Embryonic facial prominence (tissue), 1 donor: ENCODE measurements at regions not wholly inside any gene's neighbourhood (a gene's known extent, or its start where the extent isn't known, plus 50 kb on each side); places are given as distances from the start of the nearest gene placed in this dataset.

Experiments used
- DNase-seq: peaks from one replicate; pipeline ENCODE4 v3.0.0-alpha.2; 2016; ENCODE audit errors: extremely low spot score

DNA sequence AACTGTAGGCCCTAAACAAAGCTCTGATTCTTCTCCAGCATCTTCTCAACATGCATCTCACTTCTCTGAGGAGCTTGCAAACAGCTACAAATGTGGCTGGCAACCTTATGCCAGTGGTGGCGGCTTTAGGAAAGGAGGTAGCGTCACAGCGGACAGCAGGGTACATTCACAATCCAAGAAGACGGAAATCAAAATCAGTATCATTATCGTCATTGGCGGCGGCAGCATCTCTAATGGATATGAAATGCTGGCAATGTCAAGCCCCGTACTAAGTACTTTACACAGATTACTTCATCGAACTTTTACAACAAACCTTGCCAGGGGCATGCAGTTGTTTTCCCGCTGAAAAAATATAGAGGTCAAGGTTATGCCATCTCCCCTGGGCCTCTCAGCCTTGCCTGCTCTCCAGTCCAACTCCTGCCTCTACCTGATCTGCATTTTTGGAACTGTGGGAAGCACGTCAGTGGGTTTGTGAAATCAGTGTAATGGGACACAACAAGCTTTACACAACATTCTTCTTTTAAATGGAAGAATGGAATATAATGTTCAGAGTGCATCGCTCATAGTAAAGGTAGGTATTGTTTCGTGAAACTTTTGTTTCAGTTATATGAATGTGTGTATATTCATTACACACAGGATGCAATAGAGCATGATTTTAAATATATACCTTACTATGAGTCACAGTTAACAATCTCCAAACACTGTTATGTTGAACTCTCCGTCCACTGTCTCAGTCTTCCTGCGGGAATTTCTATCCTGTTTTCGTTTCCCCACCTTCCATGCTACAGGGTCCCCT lies 152.9 kb downstream of the TTC32 start:
- DNase-seq = no peak

- DNase-seq = no peak
Observed at GRCh38 chr2:19748073-19748375, 153.8 kb downstream of the TTC32 start.

DNA sequence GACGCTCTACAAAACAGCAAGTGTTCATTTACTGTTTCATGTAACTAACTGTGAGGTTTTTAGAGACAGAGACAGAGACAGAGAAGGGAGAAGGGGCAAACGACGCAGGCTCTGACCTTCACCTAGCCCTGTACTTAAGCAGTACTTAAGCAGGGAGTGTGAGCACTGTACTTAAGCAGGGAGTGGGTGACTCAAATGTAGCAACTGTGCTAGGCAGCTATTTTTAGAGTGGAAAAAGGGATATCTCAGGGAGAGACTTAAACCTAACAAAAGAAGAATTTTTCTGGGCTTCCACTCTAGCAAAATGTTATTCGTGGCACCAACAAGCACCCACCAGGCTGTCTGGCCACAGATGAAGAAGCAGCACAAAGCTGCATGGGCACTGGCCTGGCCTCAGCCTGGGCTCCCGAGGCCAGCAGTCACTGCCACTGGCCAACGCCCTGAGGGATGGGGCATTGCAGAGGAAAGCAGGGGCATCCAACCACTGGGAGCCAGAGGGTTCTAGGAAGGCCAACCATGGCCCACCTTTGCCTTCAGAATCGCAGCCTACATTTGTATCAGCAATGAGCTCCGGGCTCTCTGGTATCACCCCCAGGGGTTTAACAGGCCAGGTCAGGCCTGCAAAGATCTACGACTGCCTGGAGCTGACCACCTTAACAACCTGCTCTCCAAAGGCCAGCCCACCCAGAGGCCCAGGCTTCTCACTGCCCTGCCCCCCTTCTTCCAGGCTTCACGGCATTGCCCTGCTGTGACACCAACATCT lies 154.3 kb downstream of the TTC32 start:
- no peak for DNase-seq

DNA sequence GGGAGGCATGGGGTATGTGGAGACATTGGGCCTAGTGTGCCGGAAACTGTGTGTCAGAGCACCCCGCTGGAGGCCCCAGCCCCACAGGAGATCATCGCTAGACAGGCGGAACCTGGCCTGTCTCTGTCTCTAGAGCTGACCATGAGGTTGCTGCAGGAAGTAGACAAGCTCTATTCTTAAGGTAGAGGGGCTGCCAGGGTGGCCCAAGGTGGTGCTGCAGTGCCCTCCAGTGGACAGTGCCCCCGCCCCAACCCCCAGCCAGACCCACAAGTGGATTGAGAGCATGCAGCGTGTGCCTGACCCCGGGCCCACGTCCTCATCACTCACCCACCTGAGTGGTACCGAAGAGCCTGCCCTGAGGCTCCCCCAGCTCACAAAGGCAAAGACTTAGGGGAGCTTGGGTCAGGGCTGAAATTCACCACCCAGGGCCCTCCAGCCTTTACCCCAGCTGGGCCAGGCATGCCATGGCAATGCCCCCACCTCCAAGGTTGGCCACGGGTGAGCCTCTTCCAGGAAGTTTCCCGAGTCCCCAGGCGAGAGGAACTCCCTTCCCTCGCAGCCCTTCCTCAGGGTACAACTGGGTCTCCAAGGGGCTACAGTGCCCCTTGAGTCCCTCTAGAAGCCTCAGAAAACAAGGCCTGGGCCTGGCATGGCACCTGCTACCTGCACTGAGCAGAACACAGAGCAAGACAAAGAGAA lies 155.0 kb downstream of the TTC32 start:
- no peak for DNase-seq

- no peak for DNase-seq
Observed at GRCh38 chr2:19746137-19746600, 155.6 kb downstream of the TTC32 start.

DNA sequence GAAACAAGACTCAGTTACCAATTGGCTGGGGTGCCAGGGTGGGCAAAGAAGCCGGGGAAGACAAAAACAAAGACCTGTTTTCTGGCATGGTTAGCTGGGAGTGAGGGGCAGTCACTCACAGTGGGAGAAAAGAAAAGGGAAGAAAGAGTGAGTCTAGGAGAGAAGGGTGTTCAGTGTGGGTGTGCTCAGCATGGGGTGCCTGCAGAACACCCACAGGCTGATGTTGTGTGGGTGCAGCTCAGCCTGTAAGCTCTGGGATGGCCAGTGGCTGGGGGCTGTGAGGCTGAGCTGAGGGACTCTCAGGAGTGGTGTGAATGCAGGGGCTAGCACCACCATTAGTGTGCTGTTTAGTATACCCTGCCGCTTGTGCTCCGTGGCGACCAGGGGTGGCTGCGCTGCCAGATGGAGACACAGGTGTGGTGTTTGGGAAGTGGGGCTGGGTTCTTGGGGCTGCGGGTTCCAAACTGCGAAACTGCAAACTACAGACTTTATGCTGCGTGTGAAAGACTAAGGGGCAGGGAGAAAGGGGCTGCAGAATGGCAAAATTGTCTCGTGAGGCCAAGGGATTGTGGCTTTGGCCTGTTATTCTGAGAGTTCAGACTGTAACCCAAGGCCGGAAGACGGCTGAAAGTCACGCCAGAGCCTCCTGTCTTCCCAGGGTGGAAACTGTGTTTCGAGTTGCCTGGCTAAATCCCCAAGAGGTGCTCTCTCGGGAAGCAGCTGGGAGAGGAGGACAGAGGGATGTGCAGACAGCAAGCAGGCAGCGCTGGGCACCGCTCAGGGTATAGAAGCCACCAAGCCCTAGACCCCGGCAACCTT lies 156.3 kb downstream of the TTC32 start:
- DNase-seq = no peak

GRCh38 chr2:19744456-19745199 lies 157.2 kb downstream of the TTC32 start:
- DNase-seq = no peak

GRCh38 chr2:19743641-19744040 lies 158.1 kb downstream of the TTC32 start:
- DNase-seq = no peak

DNA sequence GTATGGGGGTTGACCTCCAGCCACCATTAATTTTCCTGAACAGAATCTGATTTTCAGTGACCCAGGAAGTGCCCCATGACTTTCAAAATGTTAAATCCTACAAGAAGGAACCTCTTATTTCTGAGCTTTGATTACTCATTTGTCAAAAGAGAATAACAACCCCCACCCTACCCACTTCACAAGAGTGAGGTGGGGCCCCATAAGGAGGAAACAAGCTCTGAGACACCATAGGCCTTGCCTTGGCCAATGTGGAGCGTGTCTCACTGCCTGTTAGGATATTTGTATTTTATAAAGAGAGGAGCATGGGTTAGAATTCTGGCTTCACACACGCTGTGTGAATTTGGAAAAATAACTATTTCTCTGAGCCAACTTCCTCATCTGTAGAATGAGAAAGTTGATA lies 158.9 kb downstream of the TTC32 start:
- no peak for DNase-seq

GRCh38 chr2:19739256-19739655 lies 162.5 kb downstream of the TTC32 start:
- no peak for DNase-seq

DNA sequence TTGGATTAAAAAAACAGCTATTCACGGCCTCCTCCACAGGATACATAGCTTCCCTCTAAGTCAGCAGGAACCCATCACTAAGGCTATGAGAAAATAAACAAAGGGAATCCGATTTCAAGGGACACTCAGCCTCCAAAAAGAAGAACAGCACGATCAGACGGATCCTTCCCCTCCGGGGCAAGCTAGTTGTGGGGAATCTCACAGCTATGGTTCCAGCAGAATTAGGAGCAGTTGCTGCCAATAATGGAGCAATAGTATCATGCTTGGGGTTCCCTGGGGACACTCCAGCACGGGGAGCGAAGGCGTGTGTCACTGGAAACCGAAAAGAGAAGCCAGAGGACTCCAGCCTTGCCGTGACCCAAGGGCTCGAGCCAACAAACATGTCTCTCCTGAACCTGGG lies 163.1 kb downstream of the TTC32 start:
- DNase-seq = no peak

- no peak for DNase-seq
Observed at GRCh38 chr2:19736191-19736831, 165.5 kb downstream of the TTC32 start.

GRCh38 chr2:19733951-19734425 lies 167.8 kb downstream of the TTC32 start:
- DNase-seq = no peak

GRCh38 chr2:19733390-19733789 lies 168.4 kb downstream of the TTC32 start:
- no peak for DNase-seq

GRCh38 chr2:19732255-19732654 lies 169.5 kb downstream of the TTC32 start:
- DNase-seq = no peak

GRCh38 chr2:19731515-19731914 lies 170.3 kb downstream of the TTC32 start:
- no peak for DNase-seq

DNA sequence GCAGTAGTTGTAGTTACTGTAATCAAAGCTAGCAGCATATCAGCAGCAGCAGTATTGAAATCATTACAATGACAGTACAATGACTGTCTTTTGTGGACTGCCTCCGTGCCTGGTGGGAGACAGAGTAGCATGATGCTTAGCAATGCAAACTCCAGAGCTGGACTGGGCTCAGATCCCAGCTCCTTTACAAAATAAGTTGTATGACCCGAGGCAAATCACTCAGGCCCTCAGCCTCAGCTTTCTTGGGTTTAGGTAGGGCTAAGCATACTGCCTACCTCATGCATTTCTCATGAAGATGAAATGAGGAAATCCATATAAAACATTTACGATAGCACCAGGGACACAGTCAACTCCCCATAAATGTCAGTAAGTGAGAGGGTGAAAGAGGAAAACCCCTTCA lies 170.7 kb downstream of the TTC32 start:
- no peak for DNase-seq

GRCh38 chr2:19728125-19728524 lies 173.7 kb downstream of the TTC32 start:
- no peak for DNase-seq

GRCh38 chr2:19725392-19725791 lies 176.4 kb downstream of the TTC32 start:
- DNase-seq = no peak

GRCh38 chr2:19723021-19723420 lies 178.8 kb downstream of the TTC32 start:
- no peak for DNase-seq
